ENCODE measurements at regions not wholly inside any gene's neighbourhood (a gene's known extent, or its start where the extent isn't known, plus 50 kb on each side); places are given as distances from the start of the nearest gene placed in this dataset.

- H3K4me3 Mint-ChIP-seq, result no peak overlapping the region
Measured at GRCh38 chr12:87388376-87388775, 640.8 kb downstream of the C12orf50 start.

GRCh38 chr12:87385322-87385721, 643.9 kb downstream of the C12orf50 start:
- Mint-ChIP-seq H3K36me3 (no peaks in the 10 kb centered on the region), H3K27me3 (no peaks in the 10 kb centered on the region), H3K4me1 (peaks cover 5% of the 10 kb centered on the region), H3K4me3 (no peak overlapping the region), H3K9me3 (peaks cover 2% of the 10 kb centered on the region), H3K27ac (no peak overlapping the region)
- no peak for DNase-seq (ENCODE audit: low spot score in 2 of 2)
- ATAC-seq (ENCODE audit: low read depth), result no peak

More at GRCh38 chr12:87388376-87388775, 640.8 kb downstream of the C12orf50 start:
- Mint-ChIP-seq H3K36me3 (no peaks in the 10 kb centered on the region), H3K27ac (no peak overlapping the region), H3K9me3 (peaks cover 2% of the 10 kb centered on the region), H3K27me3 (no peaks in the 10 kb centered on the region), H3K4me1 (peaks cover 5% of the 10 kb centered on the region)
- ATAC-seq (ENCODE audit: low read depth), result no peak
- no peak for DNase-seq (ENCODE audit: low spot score in 2 of 2)

- Mint-ChIP-seq H3K9me3 (peaks cover 2% of the 10 kb centered on the region), H3K4me1 (peaks cover 5% of the 10 kb centered on the region), H3K4me3 (no peak overlapping the region), H3K36me3 (no peaks in the 10 kb centered on the region), H3K27ac (no peak overlapping the region), H3K27me3 (no peaks in the 10 kb centered on the region)
- ATAC-seq (ENCODE audit: low read depth) (no peak), DNase-seq (ENCODE audit: low spot score in 2 of 2) (no peak)
Measured at GRCh38 chr12:87384226-87384625, 645.0 kb downstream of the C12orf50 start.

- H3K27me3 Mint-ChIP-seq, result no peaks in the 10 kb centered on the region
- ATAC-seq (ENCODE audit: low read depth) (no peak), DNase-seq (ENCODE audit: low spot score in 2 of 2) (no peak)
- H3K4me1 Mint-ChIP-seq, result peaks cover 5% of the 10 kb centered on the region
- H3K36me3 Mint-ChIP-seq, result no peaks in the 10 kb centered on the region
- H3K4me3 Mint-ChIP-seq, result no peak overlapping the region
- H3K27ac Mint-ChIP-seq, result no peak overlapping the region
- H3K9me3 Mint-ChIP-seq, result peaks cover 2% of the 10 kb centered on the region
Measured at GRCh38 chr12:87383680-87384079, 645.5 kb downstream of the C12orf50 start.

GRCh38 chr12:87382959-87383566, 646.1 kb downstream of the C12orf50 start:
- no peak for DNase-seq (ENCODE audit: low spot score in 2 of 2)
- Mint-ChIP-seq H3K36me3 (no peaks in the 10 kb centered on the region), H3K27me3 (no peaks in the 10 kb centered on the region), H3K27ac (no peak overlapping the region), H3K9me3 (peaks cover 2% of the 10 kb centered on the region), H3K4me1 (peaks cover 5% of the 10 kb centered on the region), H3K4me3 (no peak overlapping the region)
- no peak for ATAC-seq (ENCODE audit: low read depth)

- H3K27ac Mint-ChIP-seq, result no peak overlapping the region
- no peak overlapping the region for H3K4me3 Mint-ChIP-seq
- ATAC-seq (ENCODE audit: low read depth) (no peak), DNase-seq (ENCODE audit: low spot score in 2 of 2) (no peak)
- H3K36me3 Mint-ChIP-seq, result no peaks in the 10 kb centered on the region
- no peaks in the 10 kb centered on the region for H3K27me3 Mint-ChIP-seq
- H3K4me1 Mint-ChIP-seq, result peaks cover 5% of the 10 kb centered on the region
- H3K9me3 Mint-ChIP-seq, result no peaks in the 10 kb centered on the region
Measured at GRCh38 chr12:87382436-87382835, 646.8 kb downstream of the C12orf50 start.

- peak; percentile 49 for ATAC-seq (ENCODE audit: low read depth)
- no peaks in the 10 kb centered on the region for H3K36me3 Mint-ChIP-seq
- H3K27ac Mint-ChIP-seq, result no peak overlapping the region
- peaks cover 5% of the 10 kb centered on the region for H3K4me1 Mint-ChIP-seq
- DNase-seq (ENCODE audit: low spot score in 2 of 2), result no peak
- no peaks in the 10 kb centered on the region for H3K9me3 Mint-ChIP-seq
- no peak overlapping the region for H3K4me3 Mint-ChIP-seq
- no peaks in the 10 kb centered on the region for H3K27me3 Mint-ChIP-seq
Measured at GRCh38 chr12:87381742-87382141, 647.5 kb downstream of the C12orf50 start.

- Mint-ChIP-seq H3K4me1 (no peaks in the 10 kb centered on the region), H3K9me3 (peaks cover 4% of the 10 kb centered on the region), H3K27me3 (no peaks in the 10 kb centered on the region), H3K4me3 (no peak overlapping the region), H3K36me3 (no peaks in the 10 kb centered on the region), H3K27ac (no peak overlapping the region)
- ATAC-seq (ENCODE audit: low read depth), result no peak
- DNase-seq (ENCODE audit: low spot score in 2 of 2), result no peak
Measured at GRCh38 chr12:87378526-87378925, 650.7 kb downstream of the C12orf50 start.

GRCh38 chr12:87376722-87377121, 652.5 kb downstream of the C12orf50 start:
- no peaks in the 10 kb centered on the region for H3K4me1 Mint-ChIP-seq
- H3K9me3 Mint-ChIP-seq, result peaks cover 4% of the 10 kb centered on the region
- no peak for ATAC-seq (ENCODE audit: low read depth)
- H3K36me3 Mint-ChIP-seq, result no peaks in the 10 kb centered on the region
- no peak overlapping the region for H3K27ac Mint-ChIP-seq
- no peak overlapping the region for H3K4me3 Mint-ChIP-seq
- DNase-seq (ENCODE audit: low spot score in 2 of 2), result no peak
- no peaks in the 10 kb centered on the region for H3K27me3 Mint-ChIP-seq

- H3K36me3 Mint-ChIP-seq, result no peaks in the 10 kb centered on the region
- peaks cover 2% of the 10 kb centered on the region for H3K9me3 Mint-ChIP-seq
- H3K27me3 Mint-ChIP-seq, result no peaks in the 10 kb centered on the region
- DNase-seq (ENCODE audit: low spot score in 2 of 2) (no peak), ATAC-seq (ENCODE audit: low read depth) (no peak)
- H3K4me3 Mint-ChIP-seq, result no peak overlapping the region
- H3K4me1 Mint-ChIP-seq, result no peaks in the 10 kb centered on the region
- no peak overlapping the region for H3K27ac Mint-ChIP-seq
Measured at GRCh38 chr12:87369161-87369560, 660.0 kb downstream of the C12orf50 start.

- no peak overlapping the region for H3K27ac Mint-ChIP-seq
- H3K4me3 Mint-ChIP-seq, result no peak overlapping the region
- no peaks in the 10 kb centered on the region for H3K36me3 Mint-ChIP-seq
- no peak for ATAC-seq (ENCODE audit: low read depth)
- no peaks in the 10 kb centered on the region for H3K9me3 Mint-ChIP-seq
- no peaks in the 10 kb centered on the region for H3K4me1 Mint-ChIP-seq
- no peak for DNase-seq (ENCODE audit: low spot score in 2 of 2)
- H3K27me3 Mint-ChIP-seq, result no peaks in the 10 kb centered on the region
Measured at GRCh38 chr12:87368259-87368658, 660.9 kb downstream of the C12orf50 start.

GRCh38 chr12:87365423-87365822, 663.8 kb downstream of the C12orf50 start:
- Mint-ChIP-seq H3K9me3 (peaks cover 8% of the 10 kb centered on the region), H3K27me3 (no peaks in the 10 kb centered on the region), H3K27ac (no peak overlapping the region), H3K4me3 (no peak overlapping the region), H3K4me1 (no peaks in the 10 kb centered on the region), H3K36me3 (peaks cover 2% of the 10 kb centered on the region)
- ATAC-seq (ENCODE audit: low read depth) (no peak), DNase-seq (ENCODE audit: low spot score in 2 of 2) (no peak)

- Mint-ChIP-seq H3K36me3 (peaks cover 2% of the 10 kb centered on the region), H3K4me3 (no peak overlapping the region), H3K27ac (no peak overlapping the region), H3K27me3 (no peaks in the 10 kb centered on the region), H3K9me3 (peaks cover 9% of the 10 kb centered on the region), H3K4me1 (no peaks in the 10 kb centered on the region)
- ATAC-seq (ENCODE audit: low read depth) (no peak), DNase-seq (ENCODE audit: low spot score in 2 of 2) (no peak)
Measured at GRCh38 chr12:87363497-87364084, 665.6 kb downstream of the C12orf50 start.

GRCh38 chr12:87349681-87350080, 679.5 kb downstream of the C12orf50 start:
- H3K9me3 Mint-ChIP-seq, result peaks cover 4% of the 10 kb centered on the region
- no peaks in the 10 kb centered on the region for H3K4me1 Mint-ChIP-seq
- H3K27ac Mint-ChIP-seq, result no peak overlapping the region
- H3K27me3 Mint-ChIP-seq, result no peaks in the 10 kb centered on the region
- H3K36me3 Mint-ChIP-seq, result no peaks in the 10 kb centered on the region
- ATAC-seq (ENCODE audit: low read depth) (no peak), DNase-seq (ENCODE audit: low spot score in 2 of 2) (no peak)
- H3K4me3 Mint-ChIP-seq, result no peak overlapping the region

GRCh38 chr12:87348071-87348470, 681.1 kb downstream of the C12orf50 start:
- Mint-ChIP-seq H3K27ac (no peak overlapping the region), H3K4me1 (no peaks in the 10 kb centered on the region), H3K4me3 (no peak overlapping the region), H3K27me3 (no peaks in the 10 kb centered on the region), H3K9me3 (peaks cover 4% of the 10 kb centered on the region), H3K36me3 (no peaks in the 10 kb centered on the region)
- DNase-seq (ENCODE audit: low spot score in 2 of 2) (no peak), ATAC-seq (ENCODE audit: low read depth) (no peak)

Data from memory B cell (primary cell).